ENCODE measurements at regions not wholly inside any gene's neighbourhood (a gene's known extent, or its start where the extent isn't known, plus 50 kb on each side); places are given as distances from the start of the nearest gene placed in this dataset.
A peak's percentile ranks its signal among the peaks of the same experiment; 100 is the strongest.

GRCh38 chr12:66733321-66733720 lies 54.4 kb upstream of the GRIP1 start:
- DNase-seq (ENCODE audit: low spot score): no peak
- no TSS peak for BruUV-seq (replicated peaks)
- ChIA-PET POLR2A (interaction anchor here (0.6 kb wide), 1 partner anchor 369 kb away, joined by 3 read pairs; no protein-coding TSS in a partner anchor), CTCF (ENCODE audit: unreplicated experiment) (no interaction called here)
- H3K36me3 ChIP-seq (ENCODE audit: insufficient read depth, low read length): no peaks in the 10 kb centered on the region
- H3K4me3 ChIP-seq (ENCODE audit: low read depth, low read length, poor library complexity, severe bottlenecking): no peak overlapping the region
- no peaks in the 10 kb centered on the region for H3K4me1 ChIP-seq (ENCODE audit: insufficient read depth, low read length, poor library complexity, severe bottlenecking)
- no peaks in the 10 kb centered on the region for H3K79me2 ChIP-seq (ENCODE audit: insufficient read depth, low read depth, low read length)
- no peaks in the 10 kb centered on the region for H3K9me2 ChIP-seq (ENCODE audit: insufficient read depth, low read length)
- H3K4me2 ChIP-seq (ENCODE audit: low read length): no peak overlapping the region
- H4K20me1 ChIP-seq (ENCODE audit: insufficient read depth, low read length): no peaks in the 10 kb centered on the region
- H3K27ac ChIP-seq (ENCODE audit: low read depth, low read length, poor library complexity, severe bottlenecking): no peak overlapping the region
- no peaks in the 10 kb centered on the region for H3K9me3 ChIP-seq (ENCODE audit: low read length)
- TF ChIP-seq CTCF (conservative IDR thresholded peaks at IDR 0.05; ENCODE audit: low read length) (no peak), EZH2phosphoT487 (IDR thresholded peaks at IDR 0.05; ENCODE audit: borderline replicate concordance, low read depth, low read length) (no peak)
- intact Hi-C loops (cut with micrococcal nuclease; ENCODE audit: unreplicated experiment): no loop called here
- no peak overlapping the region for H2AFZ ChIP-seq (ENCODE audit: low read length)

GRCh38 chr12:66733839-66734238 lies 55.0 kb upstream of the GRIP1 start:
- DNase-seq (ENCODE audit: low spot score): no peak
- H3K27ac ChIP-seq (ENCODE audit: low read depth, low read length, poor library complexity, severe bottlenecking): no peak overlapping the region
- no TSS peak for BruUV-seq (replicated peaks)
- H3K36me3 ChIP-seq (ENCODE audit: insufficient read depth, low read length): no peaks in the 10 kb centered on the region
- no peak overlapping the region for H2AFZ ChIP-seq (ENCODE audit: low read length)
- H3K79me2 ChIP-seq (ENCODE audit: insufficient read depth, low read depth, low read length): no peaks in the 10 kb centered on the region
- CTCF ChIA-PET (ENCODE audit: unreplicated experiment): no interaction called here
- no peaks in the 10 kb centered on the region for H3K9me3 ChIP-seq (ENCODE audit: low read length)
- TF ChIP-seq CTCF (conservative IDR thresholded peaks at IDR 0.05; ENCODE audit: low read length) (no peak), EZH2phosphoT487 (IDR thresholded peaks at IDR 0.05; ENCODE audit: borderline replicate concordance, low read depth, low read length) (no peak)
- no peaks in the 10 kb centered on the region for H3K4me1 ChIP-seq (ENCODE audit: insufficient read depth, low read length, poor library complexity, severe bottlenecking)
- no peaks in the 10 kb centered on the region for H4K20me1 ChIP-seq (ENCODE audit: insufficient read depth, low read length)
- POLR2A ChIA-PET: interaction anchor here (0.6 kb wide), 2 partner anchors 11 to 368 kb away, joined by 3 to 4 read pairs; no protein-coding TSS in a partner anchor
- intact Hi-C loops (cut with micrococcal nuclease; ENCODE audit: unreplicated experiment): no loop called here
- no peak overlapping the region for H3K4me2 ChIP-seq (ENCODE audit: low read length)
- H3K4me3 ChIP-seq (ENCODE audit: low read depth, low read length, poor library complexity, severe bottlenecking): no peak overlapping the region
- no peaks in the 10 kb centered on the region for H3K9me2 ChIP-seq (ENCODE audit: insufficient read depth, low read length)

GRCh38 chr12:66735275-66735674 lies 56.4 kb upstream of the GRIP1 start:
- peak overlapping the region; percentile 35 for H2AFZ ChIP-seq (ENCODE audit: low read length)
- H4K20me1 ChIP-seq (ENCODE audit: insufficient read depth, low read length): no peaks in the 10 kb centered on the region
- no peak for DNase-seq (ENCODE audit: low spot score)
- no peaks in the 10 kb centered on the region for H3K9me2 ChIP-seq (ENCODE audit: insufficient read depth, low read length)
- intact Hi-C loops (cut with micrococcal nuclease; ENCODE audit: unreplicated experiment): no loop called here
- no peaks in the 10 kb centered on the region for H3K4me1 ChIP-seq (ENCODE audit: insufficient read depth, low read length, poor library complexity, severe bottlenecking)
- no peaks in the 10 kb centered on the region for H3K9me3 ChIP-seq (ENCODE audit: low read length)
- TF ChIP-seq CTCF (conservative IDR thresholded peaks at IDR 0.05; ENCODE audit: low read length) (no peak), EZH2phosphoT487 (IDR thresholded peaks at IDR 0.05; ENCODE audit: borderline replicate concordance, low read depth, low read length) (no peak)
- no TSS peak for BruUV-seq (replicated peaks)
- POLR2A ChIA-PET: no interaction called here
- H3K79me2 ChIP-seq (ENCODE audit: insufficient read depth, low read depth, low read length): no peaks in the 10 kb centered on the region
- H3K4me2 ChIP-seq (ENCODE audit: low read length): no peak overlapping the region
- H3K36me3 ChIP-seq (ENCODE audit: insufficient read depth, low read length): no peaks in the 10 kb centered on the region
- CTCF ChIA-PET (ENCODE audit: unreplicated experiment): no interaction called here
- H3K4me3 ChIP-seq (ENCODE audit: low read depth, low read length, poor library complexity, severe bottlenecking): no peak overlapping the region
- no peak overlapping the region for H3K27ac ChIP-seq (ENCODE audit: low read depth, low read length, poor library complexity, severe bottlenecking)
